GM23338 (cell line): ENCODE measurements at regions not wholly inside any gene's neighbourhood (a gene's known extent, or its start where the extent isn't known, plus 50 kb on each side); places are given as distances from the start of the nearest gene placed in this dataset.

Experiments
- ATAC-seq: fragments of 200-7000 bp; cut with Tn5 transposase; 3 replicates; pipeline ENCODE4 v1.9.1; 2020
- DNase-seq: peaks from one replicate; pipeline ENCODE4 v3.0.0-alpha.2; 2015; ENCODE audit warnings: low spot score
- H2AFZ ChIP-seq: fragments of 200-600 bp; sonication (generic); 2 replicates; pipeline ENCODE4 v1.8.0; 2016; ENCODE audit warnings: antibody characterized with exemption, mild to moderate bottlenecking, moderate library complexity
- H3F3A ChIP-seq: fragments of 200-600 bp; sonication (generic); replicated peaks from 2 replicates; pipeline ENCODE4 v1.8.0; 2017; ENCODE audit warnings: antibody characterized with exemption, mixed run types, low read depth
- H3K27ac ChIP-seq: fragments of 200-600 bp; sonication (generic); 2 replicates; pipeline ENCODE4 v1.6.1; 2016; ENCODE audit warnings: low read depth
- H3K27me3 ChIP-seq: fragments of 200-600 bp; sonication (generic); 2 replicates; pipeline ENCODE4 v1.8.0; 2016; ENCODE audit warnings: mild to moderate bottlenecking, mixed run types, moderate library complexity; ENCODE audit not compliant: insufficient read depth
- H3K36me3 ChIP-seq: fragments of 200-600 bp; sonication (generic); 2 replicates; pipeline ENCODE4 v1.8.0; 2016; ENCODE audit warnings: mild to moderate bottlenecking; ENCODE audit not compliant: insufficient read depth
- H3K4me1 ChIP-seq: fragments of 200-600 bp; sonication (generic); 2 replicates; pipeline ENCODE4 v1.8.0; 2016; ENCODE audit warnings: mild to moderate bottlenecking, moderate library complexity; ENCODE audit not compliant: insufficient read depth
- H3K4me2 ChIP-seq: fragments of 200-600 bp; sonication (generic); 2 replicates; pipeline ENCODE4 v1.7.1; 2017; ENCODE audit warnings: mixed run types
- H3K4me3 ChIP-seq: fragments of 200-600 bp; sonication (generic); 2 replicates; pipeline ENCODE4 v1.6.1; 2016; ENCODE audit warnings: mixed run types
- H3K79me2 ChIP-seq: fragments of 200-600 bp; sonication (generic); replicated peaks from 2 replicates; pipeline ENCODE4 v1.8.0; 2017; ENCODE audit warnings: mild to moderate bottlenecking; ENCODE audit not compliant: insufficient read depth
- H3K9me2 ChIP-seq: fragments of 200-600 bp; sonication (generic); 2 replicates; pipeline ENCODE4 v1.8.0; 2017; ENCODE audit not compliant: insufficient read depth
- H4K20me1 ChIP-seq: fragments of 200-600 bp; sonication (generic); replicated peaks from 2 replicates; pipeline ENCODE4 v1.8.0; 2017; ENCODE audit warnings: mild to moderate bottlenecking; ENCODE audit not compliant: insufficient read depth
- H3K27ac Mint-ChIP-seq: 2 replicates; pipeline ENCODE4 v1.8.0; 2020; ENCODE audit warnings: inconsistent platforms, mild to moderate bottlenecking, moderate library complexity, mixed read lengths
- H3K27me3 Mint-ChIP-seq: 3 replicates; pipeline ENCODE4 v1.8.0; 2022; ENCODE audit warnings: low read depth, mild to moderate bottlenecking, moderate library complexity, mixed read lengths, inconsistent platforms; ENCODE audit not compliant: insufficient read depth, poor library complexity
- H3K36me3 Mint-ChIP-seq: 3 replicates; pipeline ENCODE4 v1.8.0; 2021; ENCODE audit warnings: low read depth, mild to moderate bottlenecking, inconsistent platforms, moderate library complexity, mixed read lengths
- H3K4me1 Mint-ChIP-seq: 3 replicates; pipeline ENCODE4 v1.8.0; 2020; ENCODE audit warnings: mild to moderate bottlenecking, inconsistent platforms, mixed read lengths
- H3K4me3 Mint-ChIP-seq: 3 replicates; pipeline ENCODE4 v1.8.0; 2021; ENCODE audit warnings: moderate library complexity, mild to moderate bottlenecking, inconsistent platforms, mixed read lengths
- H3K9me3 Mint-ChIP-seq: 3 replicates; pipeline ENCODE4 v1.8.0; 2020; ENCODE audit warnings: moderate library complexity, mild to moderate bottlenecking, inconsistent platforms, mixed read lengths
- CREB1 ChIP-seq: fragments of 250-450 bp; sonication (Bioruptor Pico); IDR thresholded peaks from 2 replicates; pipeline ENCODE4 v1.5.0; 2020; ENCODE audit warnings: low read depth, mild to moderate bottlenecking, moderate library complexity
- ETS1 ChIP-seq: IDR thresholded peaks from 2 replicates; pipeline ENCODE4 v1.6.1; 2016; ENCODE audit warnings: antibody characterized with exemption
- EZH2 ChIP-seq: fragments of 200-600 bp; sonication (generic); IDR thresholded peaks from one replicate; pipeline ENCODE4 v1.8.0; 2017; ENCODE audit warnings: antibody characterized with exemption, mild to moderate bottlenecking, low read depth; ENCODE audit not compliant: unreplicated experiment
- EZH2phosphoT487 ChIP-seq: fragments of 200-600 bp; sonication (generic); IDR thresholded peaks from one replicate; pipeline ENCODE4 v1.8.1; 2018; ENCODE audit warnings: antibody characterized with exemption; ENCODE audit not compliant: unreplicated experiment
- JUNB ChIP-seq: IDR thresholded peaks from one replicate; pipeline ENCODE4 v1.6.1; 2016; ENCODE audit warnings: antibody characterized with exemption; ENCODE audit not compliant: unreplicated experiment
- NANOG ChIP-seq: IDR thresholded peaks from 2 replicates; pipeline ENCODE4 v1.6.1; 2016; ENCODE audit warnings: antibody characterized with exemption, borderline replicate concordance
- POLR2AphosphoS5 ChIP-seq: IDR thresholded peaks from 2 replicates; pipeline ENCODE4 v1.6.1; 2016; ENCODE audit warnings: antibody characterized with exemption, low read depth
- REST ChIP-seq: IDR thresholded peaks from one replicate; pipeline ENCODE4 v1.6.1; 2018; ENCODE audit warnings: antibody characterized with exemption; ENCODE audit not compliant: unreplicated experiment
- STAT1 ChIP-seq: IDR thresholded peaks from one replicate; pipeline ENCODE4 v1.6.1; 2016; ENCODE audit warnings: antibody characterized with exemption; ENCODE audit not compliant: unreplicated experiment
- ZNF114 ChIP-seq: fragments of 250-450 bp; sonication (Bioruptor Pico); IDR thresholded peaks from 2 replicates; pipeline ENCODE4 v1.5.0; 2020; ENCODE audit warnings: mild to moderate bottlenecking, moderate library complexity
- ZNF331 ChIP-seq: fragments of 250-450 bp; sonication (Bioruptor Pico); IDR thresholded peaks from 2 replicates; pipeline ENCODE4 v1.5.0; 2020; ENCODE audit warnings: low read depth, mild to moderate bottlenecking, moderate library complexity
- ZNF462 ChIP-seq: fragments of 250-450 bp; sonication (Bioruptor Pico); IDR thresholded peaks from 2 replicates; pipeline ENCODE4 v1.5.0; 2020; ENCODE audit warnings: mild to moderate bottlenecking, moderate library complexity
- TF ChIP-seq, protein P1 (sequence below), 2 experiments: fragments of 200-600 bp in 1 of 2; sonication (generic) in 1 of 2; conservative IDR thresholded peaks; 2 replicates each; pipeline versions ENCODE4 v1.5.1 to v1.6.1; 2016 to 2017; ENCODE audit warnings: antibody characterized with exemption in 2 of 2, low read depth in 2 of 2, mild to moderate bottlenecking in 2 of 2, moderate library complexity in 1 of 2

- TF ChIP-seq JUNB = no peak
Measured at GRCh38 chr4:149269835-149270234, 545.8 kb downstream of the IQCM start (continued).

- H3K4me2 ChIP-seq = no peak overlapping the region
- no peak for TF ChIP-seq ZNF114 (CRISPR knock-in tag)
- TF ChIP-seq ZNF462 (CRISPR knock-in tag) = no peak
- TF ChIP-seq JUNB = no peak
- no peak for TF ChIP-seq REST
- no peak for TF ChIP-seq EZH2
- no peak for TF ChIP-seq NANOG
- TF ChIP-seq, protein P1, sequence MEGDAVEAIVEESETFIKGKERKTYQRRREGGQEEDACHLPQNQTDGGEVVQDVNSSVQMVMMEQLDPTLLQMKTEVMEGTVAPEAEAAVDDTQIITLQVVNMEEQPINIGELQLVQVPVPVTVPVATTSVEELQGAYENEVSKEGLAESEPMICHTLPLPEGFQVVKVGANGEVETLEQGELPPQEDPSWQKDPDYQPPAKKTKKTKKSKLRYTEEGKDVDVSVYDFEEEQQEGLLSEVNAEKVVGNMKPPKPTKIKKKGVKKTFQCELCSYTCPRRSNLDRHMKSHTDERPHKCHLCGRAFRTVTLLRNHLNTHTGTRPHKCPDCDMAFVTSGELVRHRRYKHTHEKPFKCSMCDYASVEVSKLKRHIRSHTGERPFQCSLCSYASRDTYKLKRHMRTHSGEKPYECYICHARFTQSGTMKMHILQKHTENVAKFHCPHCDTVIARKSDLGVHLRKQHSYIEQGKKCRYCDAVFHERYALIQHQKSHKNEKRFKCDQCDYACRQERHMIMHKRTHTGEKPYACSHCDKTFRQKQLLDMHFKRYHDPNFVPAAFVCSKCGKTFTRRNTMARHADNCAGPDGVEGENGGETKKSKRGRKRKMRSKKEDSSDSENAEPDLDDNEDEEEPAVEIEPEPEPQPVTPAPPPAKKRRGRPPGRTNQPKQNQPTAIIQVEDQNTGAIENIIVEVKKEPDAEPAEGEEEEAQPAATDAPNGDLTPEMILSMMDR (conservative IDR thresholded peaks at IDR 0.05; ENCODE audit: low read depth in 2 of 2) = no peak
- TF ChIP-seq ZNF331 (CRISPR knock-in tag) = no peak
- no peak for TF ChIP-seq EZH2phosphoT487
- TF ChIP-seq ETS1 = no peak
- no peak for TF ChIP-seq POLR2AphosphoS5
- no peak for TF ChIP-seq CREB1 (CRISPR knock-in tag)
- TF ChIP-seq STAT1 = no peak
- Mint-ChIP-seq H3K9me3 (no peaks in the 10 kb centered on the region), H3K27ac (no peak overlapping the region), H3K36me3 (no peaks in the 10 kb centered on the region), H3K4me3 (no peak overlapping the region), H3K4me1 (no peaks in the 10 kb centered on the region), H3K27me3 (no peaks in the 10 kb centered on the region)
- H4K20me1 ChIP-seq = no peaks in the 10 kb centered on the region
- no peak for DNase-seq
- no peaks in the 10 kb centered on the region for H3F3A ChIP-seq
- no peak overlapping the region for H2AFZ ChIP-seq
- H3K9me2 ChIP-seq = no peaks in the 10 kb centered on the region
- no peak overlapping the region for H3K27ac ChIP-seq
- H3K79me2 ChIP-seq = no peaks in the 10 kb centered on the region
- H3K36me3 ChIP-seq = no peaks in the 10 kb centered on the region
- no peaks in the 10 kb centered on the region for H3K4me1 ChIP-seq
- no peaks in the 10 kb centered on the region for H3K27me3 ChIP-seq
- ATAC-seq = no peak
- H3K4me3 ChIP-seq = no peak overlapping the region
Measured at GRCh38 chr4:149266301-149266700, 549.3 kb downstream of the IQCM start.
